ENCODE measurements at regions not wholly inside any gene's neighbourhood (a gene's known extent, or its start where the extent isn't known, plus 50 kb on each side); places are given as distances from the start of the nearest gene placed in this dataset.

DNA sequence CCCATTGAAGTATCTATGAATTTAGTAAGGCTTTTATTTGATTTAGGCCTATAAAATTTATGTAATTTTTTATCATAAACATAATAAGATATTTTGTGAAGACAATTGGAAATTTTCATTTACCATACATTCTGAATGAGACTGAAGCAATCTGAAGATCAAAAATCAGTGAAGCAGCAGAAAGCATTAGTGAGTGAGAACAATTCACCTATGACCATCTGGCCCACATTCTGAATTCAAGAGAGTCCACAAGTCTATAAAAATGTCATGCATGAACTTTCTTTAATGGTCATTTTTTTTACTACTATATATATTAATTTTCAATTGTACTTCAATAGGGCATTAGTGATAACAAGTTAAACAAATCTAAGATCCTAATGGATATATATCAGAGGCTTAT is 1026.6 kb upstream of the MAP3K7 start (continued):
- TF ChIP-seq CTCF (IDR thresholded peaks at IDR 0.05; ENCODE audit: low read depth, low read length, missing input control): no peak

DNA sequence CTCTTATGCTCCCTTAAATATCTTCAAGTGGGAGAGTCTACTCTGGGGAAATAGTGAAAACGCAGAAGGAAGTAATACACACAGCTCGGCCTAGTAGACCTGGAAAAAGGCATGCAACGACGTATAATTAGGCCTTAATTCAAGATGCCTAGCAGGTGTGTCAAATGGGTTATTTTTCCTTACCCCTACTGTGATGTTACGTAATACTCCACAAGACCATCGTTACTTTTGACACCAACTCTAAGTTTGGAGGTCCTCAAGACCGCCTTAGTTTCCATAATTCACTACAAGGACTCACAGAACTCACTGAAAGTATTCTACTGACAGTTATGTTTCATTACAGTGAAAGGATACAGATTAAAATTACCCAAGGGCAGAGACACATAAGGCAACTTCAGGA is 1024.3 kb upstream of the MAP3K7 start:
- H3K4me3 ChIP-seq (ENCODE audit: low read depth in 1 of 3, low read length in 3 of 3): no peak overlapping the region
- H3K27me3 ChIP-seq (ENCODE audit: control insufficient read depth in 4 of 4, insufficient read depth in 4 of 4, low read length in 3 of 4): no peaks in the 10 kb centered on the region
- no peak overlapping the region for H3K27ac ChIP-seq (ENCODE audit: low read depth in 1 of 2, low read length in 2 of 2)
- DNase-seq (ENCODE audit: low spot score): no peak
- no peaks in the 10 kb centered on the region for H3K4me1 ChIP-seq (ENCODE audit: control insufficient read depth in 4 of 4, insufficient read depth in 4 of 4, low read length in 3 of 4)
- TF ChIP-seq, protein P1, sequence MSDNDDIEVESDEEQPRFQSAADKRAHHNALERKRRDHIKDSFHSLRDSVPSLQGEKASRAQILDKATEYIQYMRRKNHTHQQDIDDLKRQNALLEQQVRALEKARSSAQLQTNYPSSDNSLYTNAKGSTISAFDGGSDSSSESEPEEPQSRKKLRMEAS (IDR thresholded peaks at IDR 0.05): no peak
- TF ChIP-seq, protein P2, sequence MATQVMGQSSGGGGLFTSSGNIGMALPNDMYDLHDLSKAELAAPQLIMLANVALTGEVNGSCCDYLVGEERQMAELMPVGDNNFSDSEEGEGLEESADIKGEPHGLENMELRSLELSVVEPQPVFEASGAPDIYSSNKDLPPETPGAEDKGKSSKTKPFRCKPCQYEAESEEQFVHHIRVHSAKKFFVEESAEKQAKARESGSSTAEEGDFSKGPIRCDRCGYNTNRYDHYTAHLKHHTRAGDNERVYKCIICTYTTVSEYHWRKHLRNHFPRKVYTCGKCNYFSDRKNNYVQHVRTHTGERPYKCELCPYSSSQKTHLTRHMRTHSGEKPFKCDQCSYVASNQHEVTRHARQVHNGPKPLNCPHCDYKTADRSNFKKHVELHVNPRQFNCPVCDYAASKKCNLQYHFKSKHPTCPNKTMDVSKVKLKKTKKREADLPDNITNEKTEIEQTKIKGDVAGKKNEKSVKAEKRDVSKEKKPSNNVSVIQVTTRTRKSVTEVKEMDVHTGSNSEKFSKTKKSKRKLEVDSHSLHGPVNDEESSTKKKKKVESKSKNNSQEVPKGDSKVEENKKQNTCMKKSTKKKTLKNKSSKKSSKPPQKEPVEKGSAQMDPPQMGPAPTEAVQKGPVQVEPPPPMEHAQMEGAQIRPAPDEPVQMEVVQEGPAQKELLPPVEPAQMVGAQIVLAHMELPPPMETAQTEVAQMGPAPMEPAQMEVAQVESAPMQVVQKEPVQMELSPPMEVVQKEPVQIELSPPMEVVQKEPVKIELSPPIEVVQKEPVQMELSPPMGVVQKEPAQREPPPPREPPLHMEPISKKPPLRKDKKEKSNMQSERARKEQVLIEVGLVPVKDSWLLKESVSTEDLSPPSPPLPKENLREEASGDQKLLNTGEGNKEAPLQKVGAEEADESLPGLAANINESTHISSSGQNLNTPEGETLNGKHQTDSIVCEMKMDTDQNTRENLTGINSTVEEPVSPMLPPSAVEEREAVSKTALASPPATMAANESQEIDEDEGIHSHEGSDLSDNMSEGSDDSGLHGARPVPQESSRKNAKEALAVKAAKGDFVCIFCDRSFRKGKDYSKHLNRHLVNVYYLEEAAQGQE (IDR thresholded peaks at IDR 0.05): no peak
- TF ChIP-seq HNF4A (conservative IDR thresholded peaks at IDR 0.05) (no peak), YY1 (IDR thresholded peaks at IDR 0.05) (no peak), EGR1 (IDR thresholded peaks at IDR 0.05; ENCODE audit: low read depth in 2 of 2) (no peak), ZBTB33 (IDR thresholded peaks at IDR 0.05) (no peak), ATF3 (IDR thresholded peaks at IDR 0.05) (no peak), GABPA (IDR thresholded peaks at IDR 0.05 in 1 of 2, conservative IDR thresholded peaks at IDR 0.05 in 1 of 2) (no peak), RAD21 (IDR thresholded peaks at IDR 0.05) (no peak), HNF4G (IDR thresholded peaks at IDR 0.05) (no peak), NR2F2 (IDR thresholded peaks at IDR 0.05) (no peak), TAF1 (conservative IDR thresholded peaks at IDR 0.05) (no peak), FOXA1 (IDR thresholded peaks at IDR 0.05) (no peak), RXRA (IDR thresholded peaks at IDR 0.05) (no peak), SP1 (IDR thresholded peaks at IDR 0.05) (no peak), FOXA2 (IDR thresholded peaks at IDR 0.05) (no peak)
- H3K9ac ChIP-seq (ENCODE audit: low read depth in 1 of 2, low read length in 2 of 2): no peak overlapping the region
- H3K9me3 ChIP-seq (ENCODE audit: control insufficient read depth in 4 of 4, low read length in 3 of 4): no peaks in the 10 kb centered on the region
- no peaks in the 10 kb centered on the region for H3K36me3 ChIP-seq (ENCODE audit: control insufficient read depth in 4 of 4, insufficient read depth in 3 of 4, low read depth in 1 of 4, low read length in 3 of 4)
- WGBS: 91% methylated on average over 7 of the region's 7 CpGs

Measured in liver (tissue), 8 donors.